HEK293 (cell line): ENCODE measurements at regions not wholly inside any gene's neighbourhood (a gene's known extent, or its start where the extent isn't known, plus 50 kb on each side); places are given as distances from the start of the nearest gene placed in this dataset.

Experiments
- CTCF ChIA-PET: fragments of 350-600 bp; formaldehyde crosslinking; extraction: SDS; loops from one replicate; lab custom pipeline; 2021; ENCODE audit warnings: antibody characterized with exemption; lab: Yijun Ruan, JAX
- POLR2A ChIA-PET: fragments of 300-600 bp; formaldehyde crosslinking; extraction: SDS; loops from one replicate; lab custom pipeline; 2020; ENCODE audit warnings: antibody characterized with exemption, inconsistent platforms; lab: Yijun Ruan, JAX
- H3K27ac ChIP-seq: fragments of 200-500 bp; sonication (Bioruptor generic); 2 replicates; pipeline ENCODE4 v1.5.1; 2014; ENCODE audit warnings: low read depth, low read length, control low read depth, inconsistent platforms; ENCODE audit errors: extremely low read depth
- H3K36me3 ChIP-seq, 2 experiments: fragments of 200-500 bp in 1 of 2; sonication (Bioruptor generic) in 1 of 2; 1 replicate in 1 of 2; 2 replicates in 1 of 2; pipeline ENCODE4 v1.5.1; 2014 to 2017; ENCODE audit warnings: inconsistent platforms in 2 of 2, low read length in 2 of 2; ENCODE audit not compliant: control insufficient read depth in 2 of 2, insufficient read depth in 1 of 2
- H3K4me1 ChIP-seq: fragments of 200-500 bp; sonication (Bioruptor generic); 2 replicates; pipeline ENCODE4 v1.5.1; 2014; ENCODE audit warnings: mild to moderate bottlenecking, low read length, inconsistent platforms; ENCODE audit not compliant: control insufficient read depth, insufficient read depth
- H3K4me3 ChIP-seq: 2 replicates; pipeline ENCODE4 v1.5.1; 2011; ENCODE audit warnings: low read depth, mild to moderate bottlenecking, control low read depth, low read length, moderate library complexity
- H3K9me3 ChIP-seq: fragments of 200-500 bp; sonication (Bioruptor generic); 2 replicates; pipeline ENCODE4 v1.5.1; 2014; ENCODE audit warnings: low read depth, low read length, inconsistent platforms; ENCODE audit not compliant: control insufficient read depth, insufficient read depth
- OVOL3 ChIP-seq: fragments of 450-650 bp; formaldehyde crosslinking; IDR thresholded peaks from 2 replicates; pipeline ENCODE4 v1.5.1; 2016; ENCODE audit warnings: missing biosample characterization, missing genetic modification characterization
- REST ChIP-seq: fragments of 450-650 bp; formaldehyde crosslinking; IDR thresholded peaks from 2 replicates; pipeline ENCODE4 v1.5.1; 2016; ENCODE audit warnings: missing biosample characterization, missing genetic modification characterization
- SP2 ChIP-seq: fragments of 450-650 bp; formaldehyde crosslinking; IDR thresholded peaks from 2 replicates; pipeline ENCODE4 v1.5.1; 2016; ENCODE audit warnings: missing biosample characterization, missing genetic modification characterization
- ZBTB20 ChIP-seq: fragments of 450-650 bp; formaldehyde crosslinking; IDR thresholded peaks from 2 replicates; pipeline ENCODE4 v1.5.1; 2016; ENCODE audit warnings: missing biosample characterization, missing genetic modification characterization
- ZBTB48 ChIP-seq: fragments of 450-650 bp; formaldehyde crosslinking; IDR thresholded peaks from 2 replicates; pipeline ENCODE4 v1.5.1; 2016; ENCODE audit warnings: missing biosample characterization, missing genetic modification characterization
- ZBTB49 ChIP-seq: fragments of 450-650 bp; formaldehyde crosslinking; IDR thresholded peaks from 2 replicates; pipeline ENCODE4 v1.5.1; 2016; ENCODE audit warnings: missing biosample characterization, missing genetic modification characterization, low read depth
- ZNF2 ChIP-seq: fragments of 450-650 bp; formaldehyde crosslinking; IDR thresholded peaks from 2 replicates; pipeline ENCODE4 v1.5.1; 2016; ENCODE audit warnings: missing biosample characterization, missing genetic modification characterization
- ZNF214 ChIP-seq: fragments of 450-650 bp; formaldehyde crosslinking; IDR thresholded peaks from 2 replicates; pipeline ENCODE4 v1.5.1; 2017; ENCODE audit warnings: missing biosample characterization, mild to moderate bottlenecking, missing genetic modification characterization, borderline replicate concordance
- ZNF341 ChIP-seq: fragments of 450-650 bp; formaldehyde crosslinking; IDR thresholded peaks from 2 replicates; pipeline ENCODE4; 2016; ENCODE audit warnings: low read depth, missing biosample characterization, missing genetic modification characterization
- ZNF391 ChIP-seq: fragments of 450-650 bp; formaldehyde crosslinking; IDR thresholded peaks from 2 replicates; pipeline ENCODE4 v1.5.1; 2016; ENCODE audit warnings: low read depth, missing biosample characterization, missing genetic modification characterization, borderline replicate concordance
- ZNF529 ChIP-seq: fragments of 450-650 bp; formaldehyde crosslinking; IDR thresholded peaks from 2 replicates; pipeline ENCODE4 v1.5.1; 2017; ENCODE audit warnings: missing genetic modification characterization, missing biosample characterization; ENCODE audit not compliant: insufficient replicate concordance
- ZNF549 ChIP-seq: fragments of 450-650 bp; IDR thresholded peaks from 2 replicates; pipeline ENCODE4 v1.5.1; 2018; ENCODE audit warnings: missing biosample characterization, missing genetic modification characterization, mild to moderate bottlenecking, inconsistent platforms, moderate library complexity
- ZNF626 ChIP-seq: fragments of 450-650 bp; sonication (Bioruptor Pico); formaldehyde crosslinking; IDR thresholded peaks from 2 replicates; pipeline ENCODE4 v1.5.1; 2018; ENCODE audit warnings: missing biosample characterization, missing genetic modification characterization, inconsistent platforms
- ZNF701 ChIP-seq: fragments of 450-650 bp; formaldehyde crosslinking; IDR thresholded peaks from 2 replicates; pipeline ENCODE4 v1.5.1; 2016; ENCODE audit warnings: missing biosample characterization, missing genetic modification characterization
- ZNF843 ChIP-seq: fragments of 450-650 bp; formaldehyde crosslinking; IDR thresholded peaks from 2 replicates; pipeline ENCODE4 v1.5.1; 2016; ENCODE audit warnings: missing biosample characterization, missing genetic modification characterization
- ZSCAN30 ChIP-seq: fragments of 450-650 bp; IDR thresholded peaks from 2 replicates; pipeline ENCODE4 v1.5.1; 2018; ENCODE audit warnings: missing biosample characterization, mild to moderate bottlenecking, missing genetic modification characterization, moderate library complexity

- no peak for TF ChIP-seq OVOL3 (tag by site-specific recombination)
These were observed 386.8 kb upstream of the POT1 start (continued) for GRCh38 chr7:125316466-125316865.

GRCh38 chr7:125299003-125299765 is 369.6 kb upstream of the POT1 start:
- H3K4me3 ChIP-seq: no peak overlapping the region
- no peaks in the 10 kb centered on the region for H3K9me3 ChIP-seq
- ChIA-PET CTCF (interaction anchor here (0.8 kb wide), 1 partner anchor 42 kb away, joined by 3 read pairs; no protein-coding TSS in a partner anchor), POLR2A (no interaction called here)
- TF ChIP-seq ZNF341 (tag by site-specific recombination): no peak
- no peak for TF ChIP-seq ZNF701 (tag by site-specific recombination)
- no peak for TF ChIP-seq ZBTB20 (tag by site-specific recombination)
- no peak for TF ChIP-seq ZBTB49 (tag by site-specific recombination)
- no peak for TF ChIP-seq ZBTB48 (tag by site-specific recombination)
- no peak for TF ChIP-seq REST
- no peak for TF ChIP-seq ZNF843
- no peak for TF ChIP-seq ZNF214 (tag by site-specific recombination)
- no peak for TF ChIP-seq SP2
- TF ChIP-seq ZNF549: no peak
- no peak for TF ChIP-seq ZNF626
- no peak for TF ChIP-seq ZNF2 (tag by site-specific recombination)
- TF ChIP-seq ZNF391 (tag by site-specific recombination): no peak
- TF ChIP-seq ZNF529 (tag by site-specific recombination): no peak
- H3K4me1 ChIP-seq: no peaks in the 10 kb centered on the region
- no peaks in the 10 kb centered on the region for H3K36me3 ChIP-seq
- H3K27ac ChIP-seq: no peak overlapping the region

- ChIA-PET POLR2A (no interaction called here), CTCF (no interaction called here)
- Histone ChIP-seq H3K36me3 (no peaks in the 10 kb centered on the region), H3K27ac (no peak overlapping the region), H3K4me1 (no peaks in the 10 kb centered on the region), H3K4me3 (no peak overlapping the region), H3K9me3 (no peaks in the 10 kb centered on the region)
- no peak for TF ChIP-seq ZSCAN30
These were observed 350.3 kb upstream of the POT1 start for GRCh38 chr7:125279961-125280360.
